ENCODE measurements at regions not wholly inside any gene's neighbourhood (a gene's known extent, or its start where the extent isn't known, plus 50 kb on each side); places are given as distances from the start of the nearest gene placed in this dataset.

GRCh38 chr2:104733226-104733943 is 120.5 kb upstream of the POU3F3 start:
- intact Hi-C loops (cut with DNase I), result no loop called here
- peak; percentile 23 for TF ChIP-seq CTCF (IDR thresholded peaks at IDR 0.05)
- Histone ChIP-seq H3K27me3 (ENCODE audit: low read depth) (no peaks in the 10 kb centered on the region), H3K27ac (no peak overlapping the region), H3K4me1 (no peaks in the 10 kb centered on the region), H3K36me3 (no peaks in the 10 kb centered on the region), H3K9me3 (no peaks in the 10 kb centered on the region), H3K4me3 (no peak overlapping the region)
- no peak for DNase-seq
- ATAC-seq, result peak in 1 of 2 donors; percentile 45

- DNase-seq (no peak), ATAC-seq (no peak)
- no peaks in the 10 kb centered on the region for H3K27me3 ChIP-seq (ENCODE audit: low read depth)
- intact Hi-C loops (cut with DNase I), result no loop called here
- no peaks in the 10 kb centered on the region for H3K36me3 ChIP-seq
- H3K4me3 ChIP-seq, result no peak overlapping the region
- no peak for TF ChIP-seq CTCF (IDR thresholded peaks at IDR 0.05)
- H3K27ac ChIP-seq, result no peak overlapping the region
- H3K9me3 ChIP-seq, result no peaks in the 10 kb centered on the region
- H3K4me1 ChIP-seq, result no peaks in the 10 kb centered on the region
Measured at GRCh38 chr2:104734937-104735586, 118.9 kb upstream of the POU3F3 start.

- Histone ChIP-seq H3K27me3 (ENCODE audit: low read depth) (no peaks in the 10 kb centered on the region), H3K9me3 (no peaks in the 10 kb centered on the region), H3K4me3 (no peak overlapping the region), H3K4me1 (no peaks in the 10 kb centered on the region), H3K27ac (no peak overlapping the region), H3K36me3 (no peaks in the 10 kb centered on the region)
- no peak for ATAC-seq
- no peak for TF ChIP-seq CTCF (IDR thresholded peaks at IDR 0.05)
- no peak for DNase-seq
- intact Hi-C loops (cut with DNase I), result no loop called here
Measured at GRCh38 chr2:104736026-104736425, 117.9 kb upstream of the POU3F3 start.

GRCh38 chr2:104741860-104742259 is 112.1 kb upstream of the POU3F3 start:
- Histone ChIP-seq H3K4me1 (no peaks in the 10 kb centered on the region), H3K36me3 (no peaks in the 10 kb centered on the region), H3K27me3 (ENCODE audit: low read depth) (peaks cover 8% of the 10 kb centered on the region), H3K27ac (no peak overlapping the region), H3K9me3 (no peaks in the 10 kb centered on the region), H3K4me3 (no peak overlapping the region)
- ATAC-seq (no peak), DNase-seq (no peak)
- intact Hi-C loops (cut with DNase I), result no loop called here
- no peak for TF ChIP-seq CTCF (IDR thresholded peaks at IDR 0.05)

- no peak overlapping the region for H3K4me3 ChIP-seq
- no peaks in the 10 kb centered on the region for H3K9me3 ChIP-seq
- intact Hi-C loops (cut with DNase I), result no loop called here
- H3K4me1 ChIP-seq, result no peaks in the 10 kb centered on the region
- peaks cover 8% of the 10 kb centered on the region for H3K27me3 ChIP-seq (ENCODE audit: low read depth)
- no peak for ATAC-seq
- DNase-seq, result no peak
- H3K27ac ChIP-seq, result no peak overlapping the region
- H3K36me3 ChIP-seq, result no peaks in the 10 kb centered on the region
- TF ChIP-seq CTCF (IDR thresholded peaks at IDR 0.05), result no peak
Measured at GRCh38 chr2:104744537-104744936, 109.4 kb upstream of the POU3F3 start.
